GM12878 (cell line): ENCODE measurements at regions not wholly inside any gene's neighbourhood (a gene's known extent, or its start where the extent isn't known, plus 50 kb on each side); places are given as distances from the start of the nearest gene placed in this dataset.

Source experiments
- ATAC-seq: fragments of 200-7000 bp; cut with Tn5 transposase; 3 replicates; pipeline ENCODE4 v1.9.1; 2020; ENCODE audit warnings: mild to moderate bottlenecking, moderate library complexity
- BruUV-seq: library from RNA; stranded (reverse); fragments of 400-500 nt; replicated peaks from 2 replicates; lab custom pipeline; 2021; lab: Mats Ljungman, UMichigan
- CTCF ChIA-PET: fragments of 300-600 bp; sonication (Branson Sonifier 250); formaldehyde crosslinking; extraction: SDS; loops from one replicate; lab custom pipeline; 2021; ENCODE audit warnings: inconsistent platforms; lab: Yijun Ruan, JAX
- POLR2A ChIA-PET: fragments of 350-600 bp; formaldehyde crosslinking; extraction: SDS; loops from one replicate; lab custom pipeline; 2021; ENCODE audit warnings: inconsistent platforms; lab: Charles Lee
- RAD21 ChIA-PET: fragments of 300-600 bp; sonication (Branson Sonifier 250); formaldehyde crosslinking; loops from one replicate; lab custom pipeline; 2023; ENCODE audit warnings: antibody characterized with exemption; ENCODE audit not compliant: unreplicated experiment; lab: Charles Lee
- SMC1A ChIA-PET: fragments of 300-600 bp; sonication (Branson Sonifier 250); formaldehyde crosslinking; loops from one replicate; lab custom pipeline; 2023; ENCODE audit not compliant: unreplicated experiment, uncharacterized antibody; lab: Charles Lee
- DNase-seq: peaks from one replicate; pipeline ENCODE4 v3.0.0-alpha.2; 2011; ENCODE audit warnings: low read depth, low spot score
- FAIRE-seq: peaks from 3 replicates; lab custom pipeline; 2011; peaks lifted over from hg19 to GRCh38; lab: Jason Lieb, UNC
- H2AFZ ChIP-seq: 2 replicates; pipeline ENCODE4 v1.6.0; 2011; ENCODE audit warnings: low read depth, low read length, control low read depth; ENCODE audit not compliant: control insufficient read depth
- H3K27ac ChIP-seq: 2 replicates; pipeline ENCODE4 v1.5.1; 2011; ENCODE audit warnings: control low read depth; ENCODE audit not compliant: control insufficient read depth, insufficient read depth
- H3K27me3 ChIP-seq, 2 experiments: replicated peaks in 1 of 2; 2 replicates each; pipeline versions ENCODE4 v1.6.0 to v1.6.1; 2011; ENCODE audit warnings: low read length in 1 of 2; ENCODE audit not compliant: control insufficient read depth in 2 of 2, insufficient read depth in 2 of 2
- H3K36me3 ChIP-seq, 2 experiments: 2 replicates each; pipeline ENCODE4 v1.5.1; 2011; ENCODE audit warnings: low read length in 1 of 2; ENCODE audit not compliant: control insufficient read depth in 2 of 2, insufficient read depth in 2 of 2
- H3K4me1 ChIP-seq: 2 replicates; pipeline ENCODE4 v1.6.1; 2011; ENCODE audit warnings: mild to moderate bottlenecking, low read length, moderate library complexity, mixed read lengths; ENCODE audit not compliant: control insufficient read depth, insufficient read depth
- H3K4me2 ChIP-seq: 2 replicates; pipeline ENCODE4 v1.6.0; 2011; ENCODE audit warnings: control low read depth; ENCODE audit not compliant: control insufficient read depth, insufficient read depth
- H3K4me3 ChIP-seq: fragments of 200-600 bp; sonication (generic); 2 replicates; pipeline ENCODE4 v1.5.1; 2016
- H3K79me2 ChIP-seq: 2 replicates; pipeline ENCODE4 v1.6.0; 2011; ENCODE audit warnings: low read length; ENCODE audit not compliant: control insufficient read depth, insufficient read depth
- H3K9ac ChIP-seq: 2 replicates; pipeline ENCODE4 v1.8.0; 2011; ENCODE audit warnings: low read length, control low read depth, mixed read lengths; ENCODE audit not compliant: control insufficient read depth, insufficient read depth
- H3K9me3 ChIP-seq: replicated peaks from 3 replicates; pipeline ENCODE4 v1.5.1; 2011; ENCODE audit warnings: mild to moderate bottlenecking, low read length; ENCODE audit not compliant: control insufficient read depth, insufficient read depth
- H4K20me1 ChIP-seq: 2 replicates; pipeline ENCODE4 v1.6.0; 2011; ENCODE audit not compliant: control insufficient read depth, insufficient read depth
- CTCF ChIP-seq, 3 experiments: IDR thresholded peaks in 2 of 3; conservative IDR thresholded peaks in 1 of 3; 2 replicates each; pipeline ENCODE4 v1.5.1; 2011; ENCODE audit warnings: low read depth in 3 of 3, low read length in 3 of 3, mild to moderate bottlenecking in 3 of 3, control low read depth in 2 of 3, moderate library complexity in 2 of 3, inconsistent platforms in 1 of 3, mixed read lengths in 1 of 3; ENCODE audit not compliant: control insufficient read depth in 2 of 3, insufficient read depth in 1 of 3; ENCODE audit errors: extremely low read depth in 1 of 3
- IRF3 ChIP-seq: fragments of 450-650 bp; IDR thresholded peaks from 2 replicates; pipeline ENCODE4 v1.6.1; 2014; ENCODE audit warnings: mild to moderate bottlenecking
- MEF2A ChIP-seq: IDR thresholded peaks from 2 replicates; pipeline ENCODE4 v1.6.1; 2011; ENCODE audit warnings: low read depth, mild to moderate bottlenecking, low read length, moderate library complexity; ENCODE audit not compliant: insufficient read depth
- RFX5 ChIP-seq: IDR thresholded peaks from 2 replicates; pipeline ENCODE4 v1.6.1; 2011; ENCODE audit warnings: low read depth, low read length, improper control_type of control experiment
- TAF1 ChIP-seq: IDR thresholded peaks from 2 replicates; pipeline ENCODE4 v1.6.1; 2011; ENCODE audit warnings: mild to moderate bottlenecking, low read depth, low read length, borderline replicate concordance
- ZSCAN29 ChIP-seq: fragments of 450-650 bp; IDR thresholded peaks from 2 replicates; pipeline ENCODE4 v1.6.1; 2017; ENCODE audit warnings: mild to moderate bottlenecking, moderate library complexity
- WGBS: methylation state at CpG from one replicate; pipeline ENCODE4 v1.1.6; 2016; ENCODE audit warnings: low lambda C conversion rate; ENCODE audit not compliant: insufficient replicate concordance, insufficient coverage; ENCODE audit errors: missing lambda C conversion rate; 5-methylcytosine and 5-hydroxymethylcytosine counted together
- in situ Hi-C: fragments of 300-500 bp; cut with MboI; formaldehyde crosslinking; loops from 9 replicates; pipeline ENCODE4 v1.14.3; 2018; ENCODE audit warnings: mixed read lengths
- intact Hi-C: fragments of 100-400 bp; cut with micrococcal nuclease; formaldehyde crosslinking; loops from one replicate; pipeline ENCODE4 v1.14.2; 2022; ENCODE audit not compliant: unreplicated experiment
- TF ChIP-seq, protein P1 (sequence below): fragments of 450-650 bp; conservative IDR thresholded peaks from 2 replicates; pipeline ENCODE4 v1.6.1; 2017; ENCODE audit warnings: mild to moderate bottlenecking, moderate library complexity

DNA sequence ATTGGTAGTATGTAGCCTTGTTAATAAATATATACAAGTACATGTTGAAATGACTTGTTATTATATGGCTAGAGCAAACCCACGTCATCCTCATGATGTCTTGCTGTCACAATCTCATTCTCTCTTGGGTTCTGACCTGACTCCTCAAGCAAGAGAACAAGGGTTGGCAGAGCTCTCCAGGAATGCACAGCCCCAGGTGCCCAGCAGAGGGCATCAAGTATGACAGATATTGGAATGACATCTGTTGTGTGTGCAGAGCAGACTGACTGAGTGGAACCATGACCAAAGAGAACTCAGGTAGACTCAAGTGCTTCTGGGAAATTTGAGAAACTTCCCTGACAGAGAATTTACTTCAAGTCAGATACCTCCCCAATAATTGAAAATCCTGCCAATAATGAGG lies 90.6 kb downstream of the PAX1 start:
- TF ChIP-seq MEF2A, result no peak
- peak in 2 of 3 experiments; percentile 21 to 26; a peak in 2 of 6 replicates for TF ChIP-seq CTCF (IDR thresholded peaks at IDR 0.05 in 2 of 3, conservative IDR thresholded peaks at IDR 0.05 in 1 of 3; ENCODE audit: control insufficient read depth in 2 of 3, extremely low read depth in 1 of 3, insufficient read depth in 1 of 3, low read depth in 3 of 3, low read length in 3 of 3)
- no peak overlapping the region for H3K4me3 ChIP-seq
- CTCF ChIA-PET, result no interaction called here
- in situ Hi-C loops, result no loop called here
- intact Hi-C loops, result no loop called here
- no peaks in the 10 kb centered on the region for H4K20me1 ChIP-seq
- ATAC-seq, result peak; percentile 47; the same call in 1 of the 3 replicates
- H3K36me3 ChIP-seq, result no peaks in the 10 kb centered on the region
- no peaks in the 10 kb centered on the region for H3K27me3 ChIP-seq
- H3K9me3 ChIP-seq, result no peaks in the 10 kb centered on the region
- 0% methylated on average over 1 of the region's 1 CpG for WGBS
- RAD21 ChIA-PET, result interaction anchor here (0.6 kb wide), 1 partner anchor 35 kb away, joined by 3 read pairs; no protein-coding TSS in a partner anchor
- no peaks in the 10 kb centered on the region for H3K79me2 ChIP-seq
- no peak for DNase-seq
- no peak overlapping the region for H3K4me2 ChIP-seq
- BruUV-seq, result no TSS peak
- H3K9ac ChIP-seq, result no peak overlapping the region
- no peaks in the 10 kb centered on the region for H3K4me1 ChIP-seq
- H2AFZ ChIP-seq, result no peak overlapping the region
- no peak overlapping the region for H3K27ac ChIP-seq
- SMC1A ChIA-PET, result interaction anchor here (1.0 kb wide), 1 partner anchor 492 kb away, joined by 3 read pairs; no protein-coding TSS in a partner anchor
- no peak for FAIRE-seq
- POLR2A ChIA-PET, result interaction anchor here (0.5 kb wide), 1 partner anchor 217 kb away, joined by 3 read pairs; no protein-coding TSS in a partner anchor

GRCh38 chr20:21788082-21788481 lies 82.6 kb downstream of the PAX1 start:
- TF ChIP-seq TAF1 (no peak), RFX5 (no peak), ZSCAN29 (no peak), IRF3 (no peak)
- TF ChIP-seq, protein P1, sequence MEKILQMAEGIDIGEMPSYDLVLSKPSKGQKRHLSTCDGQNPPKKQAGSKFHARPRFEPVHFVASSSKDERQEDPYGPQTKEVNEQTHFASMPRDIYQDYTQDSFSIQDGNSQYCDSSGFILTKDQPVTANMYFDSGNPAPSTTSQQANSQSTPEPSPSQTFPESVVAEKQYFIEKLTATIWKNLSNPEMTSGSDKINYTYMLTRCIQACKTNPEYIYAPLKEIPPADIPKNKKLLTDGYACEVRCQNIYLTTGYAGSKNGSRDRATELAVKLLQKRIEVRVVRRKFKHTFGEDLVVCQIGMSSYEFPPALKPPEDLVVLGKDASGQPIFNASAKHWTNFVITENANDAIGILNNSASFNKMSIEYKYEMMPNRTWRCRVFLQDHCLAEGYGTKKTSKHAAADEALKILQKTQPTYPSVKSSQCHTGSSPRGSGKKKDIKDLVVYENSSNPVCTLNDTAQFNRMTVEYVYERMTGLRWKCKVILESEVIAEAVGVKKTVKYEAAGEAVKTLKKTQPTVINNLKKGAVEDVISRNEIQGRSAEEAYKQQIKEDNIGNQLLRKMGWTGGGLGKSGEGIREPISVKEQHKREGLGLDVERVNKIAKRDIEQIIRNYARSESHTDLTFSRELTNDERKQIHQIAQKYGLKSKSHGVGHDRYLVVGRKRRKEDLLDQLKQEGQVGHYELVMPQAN, result no peak
- no peaks in the 10 kb centered on the region for H3K27me3 ChIP-seq
- WGBS, result 9% methylated on average over 6 of the region's 6 CpGs
- ChIA-PET SMC1A (no interaction called here), CTCF (interaction anchor here (0.5 to 2.7 kb wide), 2 partner anchors 62 to 69 kb away, joined by 3 to 9 read pairs; no protein-coding TSS in a partner anchor), POLR2A (no interaction called here), RAD21 (no interaction called here)
- no peaks in the 10 kb centered on the region for H3K79me2 ChIP-seq
- no peaks in the 10 kb centered on the region for H3K4me1 ChIP-seq
- H2AFZ ChIP-seq, result no peak overlapping the region
- no peaks in the 10 kb centered on the region for H4K20me1 ChIP-seq
- no peak for FAIRE-seq
- no peak for ATAC-seq
- intact Hi-C loops, result no loop called here
- H3K4me3 ChIP-seq, result no peak overlapping the region
- BruUV-seq, result no TSS peak
- no peak overlapping the region for H3K9ac ChIP-seq
- no peaks in the 10 kb centered on the region for H3K9me3 ChIP-seq
- no peaks in the 10 kb centered on the region for H3K36me3 ChIP-seq
- no peak overlapping the region for H3K27ac ChIP-seq
- in situ Hi-C loops, result no loop called here
- no peak overlapping the region for H3K4me2 ChIP-seq
- DNase-seq, result no peak
